ENCODE measurements at regions not wholly inside any gene's neighbourhood (a gene's known extent, or its start where the extent isn't known, plus 50 kb on each side); places are given as distances from the start of the nearest gene placed in this dataset.

GRCh38 chr4:181710143-181710542, 533.1 kb upstream of the TENM3 start:
- Histone ChIP-seq H3K27ac (replicated peaks) (no peak overlapping the region), H3K27me3 (ENCODE audit: insufficient read depth, poor library complexity, severe bottlenecking) (no peaks in the 10 kb centered on the region), H3K4me3 (replicated peaks; ENCODE audit: insufficient read depth, low read length) (no peak overlapping the region)
- TF ChIP-seq REST (IDR thresholded peaks at IDR 0.05; ENCODE audit: insufficient replicate concordance, low read depth) = no peak
- TF ChIP-seq CTCF (IDR thresholded peaks at IDR 0.05; ENCODE audit: insufficient read depth, low read length) = no peak
- TF ChIP-seq SPI1 (IDR thresholded peaks at IDR 0.05; ENCODE audit: borderline replicate concordance, low read depth) = no peak
- no peak for TF ChIP-seq POLR2AphosphoS5 (IDR thresholded peaks at IDR 0.05; ENCODE audit: low read depth)
- no peak for DNase-seq (ENCODE audit: low read depth in 1 of 2, low spot score in 1 of 2)

- Histone ChIP-seq H3K27ac (replicated peaks) (no peak overlapping the region), H3K4me3 (replicated peaks; ENCODE audit: insufficient read depth, low read length) (no peak overlapping the region), H3K27me3 (ENCODE audit: insufficient read depth, poor library complexity, severe bottlenecking) (no peaks in the 10 kb centered on the region)
- TF ChIP-seq REST (IDR thresholded peaks at IDR 0.05; ENCODE audit: insufficient replicate concordance, low read depth) = no peak
- TF ChIP-seq POLR2AphosphoS5 (IDR thresholded peaks at IDR 0.05; ENCODE audit: low read depth) = no peak
- TF ChIP-seq GABPA (IDR thresholded peaks at IDR 0.05; ENCODE audit: low read depth) = no peak
- TF ChIP-seq SPI1 (IDR thresholded peaks at IDR 0.05; ENCODE audit: borderline replicate concordance, low read depth) = no peak
- TF ChIP-seq CTCF (IDR thresholded peaks at IDR 0.05; ENCODE audit: insufficient read depth, low read length) = no peak
- no peak for DNase-seq (ENCODE audit: low read depth in 1 of 2, low spot score in 1 of 2)
Measured at GRCh38 chr4:181711387-181711786, 531.8 kb upstream of the TENM3 start.

GRCh38 chr4:181728305-181728966, 514.8 kb upstream of the TENM3 start:
- H3K27ac ChIP-seq (replicated peaks) = no peak overlapping the region
- no peaks in the 10 kb centered on the region for H3K27me3 ChIP-seq (ENCODE audit: insufficient read depth, poor library complexity, severe bottlenecking)
- no peak for DNase-seq (ENCODE audit: low read depth in 1 of 2, low spot score in 1 of 2)
- no peak overlapping the region for H3K4me3 ChIP-seq (replicated peaks; ENCODE audit: insufficient read depth, low read length)
- TF ChIP-seq CTCF (IDR thresholded peaks at IDR 0.05; ENCODE audit: insufficient read depth, low read length) (no peak), REST (IDR thresholded peaks at IDR 0.05; ENCODE audit: insufficient replicate concordance, low read depth) (no peak), SPI1 (IDR thresholded peaks at IDR 0.05; ENCODE audit: borderline replicate concordance, low read depth) (no peak), POLR2AphosphoS5 (IDR thresholded peaks at IDR 0.05; ENCODE audit: low read depth) (no peak), GABPA (IDR thresholded peaks at IDR 0.05; ENCODE audit: low read depth) (no peak)

Data from HL-60 (cell line).